Endodermal cell (in vitro differentiated cells): ENCODE measurements at regions not wholly inside any gene's neighbourhood (a gene's known extent, or its start where the extent isn't known, plus 50 kb on each side); places are given as distances from the start of the nearest gene placed in this dataset.
A peak's percentile ranks its signal among the peaks of the same experiment; 100 is the strongest.

Experiments
- DNase-seq: peaks from one replicate; pipeline ENCODE4 v3.0.0-alpha.2; 2017
- H3K27ac ChIP-seq: 2 replicates; pipeline ENCODE4 v1.5.1; 2013; ENCODE audit warnings: mild to moderate bottlenecking, low read depth, low read length, moderate library complexity
- H3K27me3 ChIP-seq: 2 replicates; pipeline ENCODE4 v1.6.1; 2013; ENCODE audit warnings: mild to moderate bottlenecking, low read length, moderate library complexity; ENCODE audit not compliant: insufficient read depth, control insufficient read depth, poor library complexity, severe bottlenecking
- H3K36me3 ChIP-seq: 2 replicates; pipeline ENCODE4 v1.7.0; 2013; ENCODE audit warnings: mild to moderate bottlenecking, low read length, moderate library complexity; ENCODE audit not compliant: control insufficient read depth, insufficient read depth
- H3K4me1 ChIP-seq: one replicate; pipeline ENCODE4 v1.7.0; 2013; ENCODE audit warnings: low read length; ENCODE audit not compliant: control insufficient read depth, insufficient read depth
- H3K4me3 ChIP-seq: 2 replicates; pipeline ENCODE4 v1.5.1; 2013; ENCODE audit warnings: mild to moderate bottlenecking, low read length, moderate library complexity
- H3K9ac ChIP-seq: 2 replicates; pipeline ENCODE4 v1.6.1; 2013; ENCODE audit warnings: mild to moderate bottlenecking, low read length, moderate library complexity; ENCODE audit not compliant: poor library complexity, severe bottlenecking; ENCODE audit errors: extremely low read depth
- H3K9me3 ChIP-seq: 2 replicates; pipeline ENCODE4 v1.6.1; 2013; ENCODE audit warnings: mild to moderate bottlenecking, low read length, moderate library complexity; ENCODE audit not compliant: control insufficient read depth
- H3K27ac Mint-ChIP-seq: 2 replicates; pipeline ENCODE4 v1.8.0; 2020; ENCODE audit warnings: mixed read lengths
- H3K27me3 Mint-ChIP-seq: 2 replicates; pipeline ENCODE4 v1.8.0; 2021; ENCODE audit warnings: mild to moderate bottlenecking, mixed read lengths; ENCODE audit not compliant: insufficient read depth
- H3K36me3 Mint-ChIP-seq: 2 replicates; pipeline ENCODE4 v1.8.0; 2020; ENCODE audit warnings: low read depth, mixed read lengths
- H3K4me1 Mint-ChIP-seq: 2 replicates; pipeline ENCODE4 v1.8.0; 2020; ENCODE audit warnings: mixed read lengths
- H3K4me3 Mint-ChIP-seq: 2 replicates; pipeline ENCODE4 v1.8.0; 2020; ENCODE audit warnings: mild to moderate bottlenecking, moderate library complexity, mixed read lengths
- H3K9me3 Mint-ChIP-seq: 2 replicates; pipeline ENCODE4 v1.8.0; 2020; ENCODE audit warnings: mild to moderate bottlenecking, mixed read lengths
- CTCF ChIP-seq: fragments of 200-600 bp; sonication (generic); conservative IDR thresholded peaks from 2 replicates; pipeline ENCODE4 v1.5.0; 2021; ENCODE audit warnings: antibody characterized with exemption, mild to moderate bottlenecking
- WGBS, 2 experiments: methylation state at CpG; one replicate each; pipeline versions ENCODE4 v1.1.5 to v1.1.7; 2013; ENCODE audit warnings: missing lambda C conversion rate in 2 of 2, mixed read lengths in 1 of 2; ENCODE audit not compliant: insufficient coverage in 1 of 2, insufficient read length in 1 of 2; 5-methylcytosine and 5-hydroxymethylcytosine counted together

GRCh38 chr18:70423120-70423519 is 134.3 kb downstream of the SOCS6 start:
- no peaks in the 10 kb centered on the region for H3K27me3 Mint-ChIP-seq
- Histone ChIP-seq H3K27ac (no peak overlapping the region), H3K9ac (no peak overlapping the region), H3K4me3 (no peak overlapping the region), H3K9me3 (peaks cover 16% of the 10 kb centered on the region), H3K27me3 (no peaks in the 10 kb centered on the region), H3K4me1 (peaks cover 22% of the 10 kb centered on the region), H3K36me3 (no peaks in the 10 kb centered on the region)
- DNase-seq = no peak
- no peak overlapping the region for H3K4me3 Mint-ChIP-seq
- TF ChIP-seq CTCF = no peak
- peaks cover 63% of the 10 kb centered on the region for H3K4me1 Mint-ChIP-seq
- WGBS, 2 experiments = 65 to 100% methylated on average over 2 to 5 of the region's 5 CpGs
- H3K36me3 Mint-ChIP-seq = no peaks in the 10 kb centered on the region
- H3K9me3 Mint-ChIP-seq = peaks cover 7% of the 10 kb centered on the region
- peak overlapping the region; percentile 41 for H3K27ac Mint-ChIP-seq

- no peaks in the 10 kb centered on the region for H3K36me3 Mint-ChIP-seq
- no peaks in the 10 kb centered on the region for H3K27me3 Mint-ChIP-seq
- DNase-seq = no peak
- peaks cover 69% of the 10 kb centered on the region for H3K4me1 Mint-ChIP-seq
- peaks cover 7% of the 10 kb centered on the region for H3K9me3 Mint-ChIP-seq
- Histone ChIP-seq H3K9ac (no peak overlapping the region), H3K4me1 (peaks cover 22% of the 10 kb centered on the region), H3K36me3 (no peaks in the 10 kb centered on the region), H3K27ac (no peak overlapping the region), H3K4me3 (no peak overlapping the region), H3K27me3 (no peaks in the 10 kb centered on the region), H3K9me3 (peaks cover 16% of the 10 kb centered on the region)
- no peak overlapping the region for H3K4me3 Mint-ChIP-seq
- 57 to 71% methylated on average over 1 of the region's 1 CpG for WGBS, 2 experiments
- no peak for TF ChIP-seq CTCF
- peak overlapping the region; percentile 33 for H3K27ac Mint-ChIP-seq
Measured at GRCh38 chr18:70422391-70422965, 133.6 kb downstream of the SOCS6 start.

- no peak for TF ChIP-seq CTCF
- WGBS, 2 experiments = 77 to 92% methylated on average over 5 to 8 of the region's 8 CpGs
- H3K36me3 ChIP-seq = no peaks in the 10 kb centered on the region
- Mint-ChIP-seq H3K27me3 (no peaks in the 10 kb centered on the region), H3K27ac (peak overlapping the region; percentile 33), H3K36me3 (no peaks in the 10 kb centered on the region), H3K9me3 (peaks cover 7% of the 10 kb centered on the region), H3K4me1 (peaks cover 65% of the 10 kb centered on the region), H3K4me3 (no peak overlapping the region)
- no peak for DNase-seq
- no peaks in the 10 kb centered on the region for H3K27me3 ChIP-seq
- H3K9me3 ChIP-seq = peaks cover 16% of the 10 kb centered on the region
- H3K27ac ChIP-seq = no peak overlapping the region
- peak overlapping the region; percentile 6 for H3K4me3 ChIP-seq
- no peak overlapping the region for H3K9ac ChIP-seq
- H3K4me1 ChIP-seq = peaks cover 22% of the 10 kb centered on the region
Measured at GRCh38 chr18:70421471-70422390, 132.9 kb downstream of the SOCS6 start.
